Erythroblast (primary cell): ENCODE measurements at regions not wholly inside any gene's neighbourhood (a gene's known extent, or its start where the extent isn't known, plus 50 kb on each side); places are given as distances from the start of the nearest gene placed in this dataset.

Experiments
- DNase-seq, 2 experiments: peaks; one replicate each; lab custom pipeline; 2025; lab: John Stamatoyannopoulos, UW
- GATA1 ChIP-seq: IDR thresholded peaks from 2 replicates; pipeline ENCODE4 v1.6.1; 2011; ENCODE audit warnings: low read depth, mild to moderate bottlenecking, control low read depth, low read length, moderate library complexity
- POLR2A ChIP-seq: IDR thresholded peaks from 2 replicates; pipeline ENCODE4 v1.6.1; 2011; ENCODE audit warnings: mild to moderate bottlenecking, low read length

GRCh38 chr12:17695495-17695894, 394.5 kb downstream of the RERGL start:
- TF ChIP-seq GATA1 (no peak), POLR2A (no peak)
- DNase-seq, result no peak

GRCh38 chr12:17691369-17691768, 398.6 kb downstream of the RERGL start:
- no peak for TF ChIP-seq POLR2A
- TF ChIP-seq GATA1, result no peak
- DNase-seq, result no peak

- DNase-seq, result no peak
- TF ChIP-seq GATA1, result no peak
- TF ChIP-seq POLR2A, result no peak
Measured at GRCh38 chr12:17680220-17680619, 409.8 kb downstream of the RERGL start.

GRCh38 chr12:17666641-17667324, 423.2 kb downstream of the RERGL start:
- TF ChIP-seq GATA1 (no peak), POLR2A (no peak)
- no peak for DNase-seq

GRCh38 chr12:17665839-17666238, 424.2 kb downstream of the RERGL start:
- TF ChIP-seq GATA1 (no peak), POLR2A (no peak)
- no peak for DNase-seq

- DNase-seq, result no peak
Measured at GRCh38 chr12:17661250-17661649, 428.7 kb downstream of the RERGL start.

GRCh38 chr12:17652436-17652835, 437.6 kb downstream of the RERGL start:
- TF ChIP-seq GATA1, result no peak
- no peak for TF ChIP-seq POLR2A
- no peak for DNase-seq

More at GRCh38 chr12:17661250-17661649, 428.7 kb downstream of the RERGL start:
- TF ChIP-seq GATA1, result no peak
- TF ChIP-seq POLR2A, result no peak

GRCh38 chr12:17642340-17642650, 447.7 kb downstream of the RERGL start:
- no peak for TF ChIP-seq POLR2A
- no peak for TF ChIP-seq GATA1
- DNase-seq, result no peak

- TF ChIP-seq POLR2A, result no peak
- TF ChIP-seq GATA1, result no peak
Measured at GRCh38 chr12:17640615-17641014, 449.4 kb downstream of the RERGL start.

GRCh38 chr12:17618831-17619230, 471.2 kb downstream of the RERGL start:
- no peak for DNase-seq
- TF ChIP-seq POLR2A (no peak), GATA1 (no peak)

More at GRCh38 chr12:17640615-17641014, 449.4 kb downstream of the RERGL start:
- DNase-seq, result no peak

- TF ChIP-seq POLR2A, result no peak
- TF ChIP-seq GATA1, result no peak
- no peak for DNase-seq
Measured at GRCh38 chr12:17609701-17610100, 480.3 kb downstream of the RERGL start.

- TF ChIP-seq POLR2A, result no peak
- DNase-seq, result no peak
Measured at GRCh38 chr12:17609153-17609552, 480.8 kb downstream of the RERGL start.

GRCh38 chr12:17595111-17595510, 494.9 kb downstream of the RERGL start:
- TF ChIP-seq POLR2A, result no peak
- no peak for TF ChIP-seq GATA1
- no peak for DNase-seq

- TF ChIP-seq POLR2A (no peak), GATA1 (no peak)
- no peak for DNase-seq
Measured at GRCh38 chr12:17593715-17594406, 496.1 kb downstream of the RERGL start.

GRCh38 chr12:17592472-17592871, 497.5 kb downstream of the RERGL start:
- TF ChIP-seq GATA1, result no peak
- TF ChIP-seq POLR2A, result no peak
- no peak for DNase-seq
